Gastrocnemius medialis (tissue), 4 donors: ENCODE measurements at regions not wholly inside any gene's neighbourhood (a gene's known extent, or its start where the extent isn't known, plus 50 kb on each side); places are given as distances from the start of the nearest gene placed in this dataset.

Experiments
- POLR2A ChIP-seq, 2 donors: fragments of 450-650 bp; IDR thresholded peaks; one replicate each; pipeline ENCODE4 v1.6.1; 2017; ENCODE audit warnings: antibody characterized with exemption in 2 of 2, mild to moderate bottlenecking in 2 of 2, moderate library complexity in 2 of 2
- TF ChIP-seq, protein P1 (sequence below), 5 experiments: fragments of 450-650 bp in 3 of 5; fragments of 200-600 bp in 2 of 5; sonication (generic) in 2 of 5; IDR thresholded peaks in 4 of 5; conservative IDR thresholded peaks in 1 of 5; 1 replicate in 4 of 5; 2 replicates in 1 of 5; pipeline ENCODE4 v1.5.1; 2016 to 2019; ENCODE audit warnings: antibody characterized with exemption in 5 of 5, mild to moderate bottlenecking in 3 of 5, moderate library complexity in 3 of 5

DNA sequence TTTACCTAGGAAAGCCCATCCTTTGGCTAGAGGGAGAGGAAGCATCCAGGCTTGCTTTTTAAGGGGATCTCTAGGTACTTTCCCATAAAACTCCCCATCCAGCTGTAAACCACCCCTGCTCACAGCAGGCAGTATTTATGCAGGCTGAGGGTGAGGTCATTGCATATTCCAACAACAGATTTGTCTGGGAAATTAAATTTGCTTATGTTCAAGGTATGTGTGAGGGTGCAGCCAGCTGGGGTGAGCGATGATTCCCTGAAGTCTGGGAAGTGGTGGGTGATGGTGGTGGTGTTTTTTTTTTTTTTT, 96.3 kb upstream of the C1QTNF9B start:
- TF ChIP-seq, protein P1, sequence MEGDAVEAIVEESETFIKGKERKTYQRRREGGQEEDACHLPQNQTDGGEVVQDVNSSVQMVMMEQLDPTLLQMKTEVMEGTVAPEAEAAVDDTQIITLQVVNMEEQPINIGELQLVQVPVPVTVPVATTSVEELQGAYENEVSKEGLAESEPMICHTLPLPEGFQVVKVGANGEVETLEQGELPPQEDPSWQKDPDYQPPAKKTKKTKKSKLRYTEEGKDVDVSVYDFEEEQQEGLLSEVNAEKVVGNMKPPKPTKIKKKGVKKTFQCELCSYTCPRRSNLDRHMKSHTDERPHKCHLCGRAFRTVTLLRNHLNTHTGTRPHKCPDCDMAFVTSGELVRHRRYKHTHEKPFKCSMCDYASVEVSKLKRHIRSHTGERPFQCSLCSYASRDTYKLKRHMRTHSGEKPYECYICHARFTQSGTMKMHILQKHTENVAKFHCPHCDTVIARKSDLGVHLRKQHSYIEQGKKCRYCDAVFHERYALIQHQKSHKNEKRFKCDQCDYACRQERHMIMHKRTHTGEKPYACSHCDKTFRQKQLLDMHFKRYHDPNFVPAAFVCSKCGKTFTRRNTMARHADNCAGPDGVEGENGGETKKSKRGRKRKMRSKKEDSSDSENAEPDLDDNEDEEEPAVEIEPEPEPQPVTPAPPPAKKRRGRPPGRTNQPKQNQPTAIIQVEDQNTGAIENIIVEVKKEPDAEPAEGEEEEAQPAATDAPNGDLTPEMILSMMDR (IDR thresholded peaks at IDR 0.05 in 4 of 5, conservative IDR thresholded peaks at IDR 0.05 in 1 of 5) = no peak
- TF ChIP-seq POLR2A (IDR thresholded peaks at IDR 0.05) = no peak
